Spleen (tissue), 7 donors: ENCODE measurements at regions not wholly inside any gene's neighbourhood (a gene's known extent, or its start where the extent isn't known, plus 50 kb on each side); places are given as distances from the start of the nearest gene placed in this dataset.

Experiments
- POLR2A ChIP-seq, 3 donors: fragments of 450-650 bp; IDR thresholded peaks; one replicate each; pipeline ENCODE4 v1.5.1; 2017; ENCODE audit warnings: antibody characterized with exemption in 3 of 3, mild to moderate bottlenecking in 1 of 3
- POLR2AphosphoS5 ChIP-seq, 3 donors: sonication (generic); formaldehyde crosslinking; IDR thresholded peaks; one replicate each; pipeline ENCODE4 v1.5.1; 2017; ENCODE audit warnings: antibody characterized with exemption in 3 of 3
- TF ChIP-seq, protein P1 (sequence below), 11 experiments: fragments of 200-600 bp in 7 of 11; fragments of 450-650 bp in 4 of 11; sonication (generic) in 4 of 11; IDR thresholded peaks in 8 of 11; conservative IDR thresholded peaks in 3 of 11; 1 replicate in 7 of 11; 2 replicates in 4 of 11; pipeline versions ENCODE4 v1.4.0 to v1.8.0; 2016 to 2021; ENCODE audit warnings: antibody characterized with exemption in 11 of 11, inconsistent platforms in 4 of 11, mild to moderate bottlenecking in 1 of 11
- donor health status: DM: no; HTN: no; CAD: no; lungs with moderate emphysema.
- donor health status: DM: no; HTN: no; CAD: no.
- donor health status: DM: no; HTN: no; CAD: no.

DNA sequence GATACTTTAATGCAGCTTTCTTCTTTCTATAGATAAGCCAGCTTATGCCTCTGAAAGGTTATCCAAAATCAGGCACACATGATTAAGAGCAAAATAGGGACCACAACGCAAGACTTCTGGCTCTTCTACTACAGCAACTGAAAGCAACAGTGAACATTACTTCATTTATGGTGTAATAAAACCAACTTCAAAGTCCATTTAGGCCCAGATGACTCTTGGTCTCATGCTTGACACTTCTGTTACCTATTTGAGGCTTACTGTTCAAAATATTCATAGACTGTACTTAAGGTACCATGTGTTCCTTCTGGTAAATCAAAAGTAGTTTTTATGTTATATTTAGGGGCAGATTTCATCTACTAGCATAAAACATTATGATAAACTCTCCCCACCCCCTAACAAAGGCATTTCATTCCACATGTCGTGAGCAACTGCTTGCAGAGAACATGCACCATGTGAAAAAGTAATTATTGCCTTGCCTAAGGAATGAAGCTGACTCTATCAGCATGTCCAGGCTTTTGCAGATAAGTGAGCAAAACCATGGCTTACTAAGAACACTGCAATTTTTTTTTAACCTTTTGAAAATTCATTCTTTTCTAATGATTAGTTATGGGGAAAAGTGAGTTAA, 154.9 kb upstream of the ITGB1 start:
- TF ChIP-seq, protein P1, sequence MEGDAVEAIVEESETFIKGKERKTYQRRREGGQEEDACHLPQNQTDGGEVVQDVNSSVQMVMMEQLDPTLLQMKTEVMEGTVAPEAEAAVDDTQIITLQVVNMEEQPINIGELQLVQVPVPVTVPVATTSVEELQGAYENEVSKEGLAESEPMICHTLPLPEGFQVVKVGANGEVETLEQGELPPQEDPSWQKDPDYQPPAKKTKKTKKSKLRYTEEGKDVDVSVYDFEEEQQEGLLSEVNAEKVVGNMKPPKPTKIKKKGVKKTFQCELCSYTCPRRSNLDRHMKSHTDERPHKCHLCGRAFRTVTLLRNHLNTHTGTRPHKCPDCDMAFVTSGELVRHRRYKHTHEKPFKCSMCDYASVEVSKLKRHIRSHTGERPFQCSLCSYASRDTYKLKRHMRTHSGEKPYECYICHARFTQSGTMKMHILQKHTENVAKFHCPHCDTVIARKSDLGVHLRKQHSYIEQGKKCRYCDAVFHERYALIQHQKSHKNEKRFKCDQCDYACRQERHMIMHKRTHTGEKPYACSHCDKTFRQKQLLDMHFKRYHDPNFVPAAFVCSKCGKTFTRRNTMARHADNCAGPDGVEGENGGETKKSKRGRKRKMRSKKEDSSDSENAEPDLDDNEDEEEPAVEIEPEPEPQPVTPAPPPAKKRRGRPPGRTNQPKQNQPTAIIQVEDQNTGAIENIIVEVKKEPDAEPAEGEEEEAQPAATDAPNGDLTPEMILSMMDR (IDR thresholded peaks at IDR 0.05 in 8 of 11, conservative IDR thresholded peaks at IDR 0.05 in 3 of 11), result no peak
- TF ChIP-seq POLR2AphosphoS5 (IDR thresholded peaks at IDR 0.05), result no peak
- no peak for TF ChIP-seq POLR2A (IDR thresholded peaks at IDR 0.05)
